HG03196 (cell line): ENCODE measurements at regions not wholly inside any gene's neighbourhood (a gene's known extent, or its start where the extent isn't known, plus 50 kb on each side); places are given as distances from the start of the nearest gene placed in this dataset.

Experiments used
- ATAC-seq: cut with Tn5 transposase; IDR thresholded peaks from one replicate; pipeline ENCODE4 v1.9.1; 2021; ENCODE audit not compliant: unreplicated experiment

DNA sequence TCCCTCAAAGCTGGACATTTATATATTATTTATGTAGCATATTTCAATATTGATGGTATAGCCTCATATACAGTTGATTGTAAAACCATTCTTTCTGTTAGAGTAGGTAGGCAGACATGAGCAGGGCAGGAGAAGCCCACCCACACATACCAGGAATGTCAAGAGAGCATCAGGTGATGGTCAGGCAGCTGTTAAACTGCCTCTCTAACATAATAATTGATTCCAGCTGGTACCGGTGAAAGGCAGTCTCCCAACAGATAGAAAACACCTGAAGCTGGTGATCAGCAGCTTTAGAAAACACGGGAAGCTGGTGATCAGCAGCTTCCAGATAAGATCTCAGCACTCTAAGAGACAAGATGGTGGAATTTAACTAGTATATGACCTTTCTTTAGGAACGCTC is 132.9 kb downstream of the SLITRK6 start:
- no peak for ATAC-seq

DNA sequence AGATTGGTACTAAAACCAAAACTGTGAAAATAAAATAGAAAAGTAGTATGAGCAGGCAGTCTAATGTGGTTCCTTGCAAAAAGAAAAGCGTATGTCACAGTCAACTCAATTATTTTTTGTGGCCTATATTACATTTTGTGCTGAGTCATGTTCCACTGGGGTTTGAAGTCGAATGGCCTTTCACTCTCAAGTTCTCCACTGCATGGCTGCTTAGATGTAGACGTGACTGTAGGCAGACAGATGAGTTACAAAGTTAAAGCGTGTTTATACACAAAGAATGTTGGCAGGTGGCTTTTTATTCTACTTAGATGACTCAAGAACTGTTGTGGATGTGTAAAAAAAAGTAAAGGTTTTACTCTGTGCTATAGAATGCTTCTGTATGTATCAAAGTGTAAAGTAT is 133.9 kb downstream of the SLITRK6 start:
- ATAC-seq, result no peak

GRCh38 chr13:85663856-85664255 is 135.4 kb downstream of the SLITRK6 start:
- ATAC-seq, result no peak

- no peak for ATAC-seq
These were observed 137.0 kb downstream of the SLITRK6 start for GRCh38 chr13:85662186-85662585.

DNA sequence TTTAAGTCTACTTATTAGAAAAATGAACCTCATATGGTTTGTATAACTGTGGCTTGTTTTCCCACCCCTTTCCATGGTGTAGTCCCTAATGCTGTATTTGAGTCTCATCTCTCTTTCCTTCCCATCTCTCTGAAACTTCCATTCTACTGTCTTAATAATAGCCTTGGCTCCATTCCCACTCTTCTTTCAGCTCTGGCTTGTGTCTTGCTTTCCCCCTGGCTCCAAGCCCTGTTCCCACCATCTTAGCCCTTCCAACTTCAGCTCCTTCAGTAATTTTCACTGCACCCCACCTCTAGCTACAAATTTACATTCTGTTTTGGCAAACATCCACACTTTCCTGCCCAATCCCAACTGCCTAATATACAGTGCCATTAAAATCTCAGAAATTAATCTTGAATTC is 137.5 kb downstream of the SLITRK6 start:
- ATAC-seq, result no peak

- no peak for ATAC-seq
These were observed 139.7 kb downstream of the SLITRK6 start for GRCh38 chr13:85659493-85659892.

GRCh38 chr13:85657942-85658341 is 141.3 kb downstream of the SLITRK6 start:
- ATAC-seq, result no peak

GRCh38 chr13:85655040-85655439 is 144.2 kb downstream of the SLITRK6 start:
- no peak for ATAC-seq

DNA sequence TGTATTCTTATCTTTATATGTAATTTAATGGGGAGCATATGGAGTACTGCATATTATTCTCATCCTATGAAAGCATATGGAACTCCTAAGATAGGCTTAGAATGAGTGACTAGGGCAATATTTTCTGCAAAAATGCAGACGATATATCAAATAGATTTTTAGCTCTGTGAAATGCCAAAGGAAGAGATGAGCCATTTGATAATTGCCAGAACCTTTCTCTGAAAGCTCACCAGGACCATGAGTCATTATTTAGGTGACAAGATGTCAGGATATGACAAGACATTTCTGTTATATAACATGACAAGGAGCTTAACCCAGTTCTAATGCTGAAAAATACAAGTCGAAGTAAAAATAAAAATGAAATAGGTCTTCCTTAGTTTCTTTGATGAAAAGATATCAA is 145.0 kb downstream of the SLITRK6 start:
- ATAC-seq, result no peak

DNA sequence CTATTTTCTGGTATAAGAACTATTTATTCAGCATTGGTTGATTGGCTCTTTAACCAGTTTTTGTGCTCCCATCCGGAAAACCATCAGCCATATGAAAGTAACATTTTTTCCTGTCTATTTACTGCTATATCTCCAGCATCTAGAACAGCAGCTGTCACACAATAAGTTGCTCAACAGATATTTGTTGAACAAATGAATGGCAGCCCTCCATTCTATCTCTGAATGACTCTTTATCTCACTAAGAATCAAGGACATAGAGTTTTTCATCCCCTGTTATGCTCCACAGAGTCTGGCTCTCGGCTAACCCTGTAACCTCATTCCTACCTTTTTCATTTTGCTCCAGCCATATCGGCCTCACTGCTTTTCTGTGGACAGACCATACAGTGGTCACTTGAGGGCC is 145.5 kb downstream of the SLITRK6 start:
- no peak for ATAC-seq

DNA sequence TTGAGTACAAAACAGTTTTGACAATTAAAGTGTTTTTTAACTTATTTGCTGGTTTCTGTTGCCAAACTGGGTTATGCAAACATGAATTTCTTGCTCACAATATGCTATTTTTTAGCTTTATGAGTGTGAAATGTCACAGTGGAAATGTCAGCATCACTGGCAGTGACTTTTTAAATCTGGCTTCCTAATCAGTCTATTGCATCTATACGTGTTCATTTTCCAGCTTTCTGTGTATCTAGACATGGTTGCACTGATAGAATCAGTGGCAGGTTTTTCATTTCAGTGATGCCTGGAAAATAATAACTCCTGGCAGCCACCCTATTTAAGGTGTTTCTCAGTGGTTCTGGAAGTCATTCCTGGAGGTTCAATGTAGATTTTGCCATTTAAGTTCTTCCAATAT is 146.7 kb downstream of the SLITRK6 start:
- no peak for ATAC-seq

DNA sequence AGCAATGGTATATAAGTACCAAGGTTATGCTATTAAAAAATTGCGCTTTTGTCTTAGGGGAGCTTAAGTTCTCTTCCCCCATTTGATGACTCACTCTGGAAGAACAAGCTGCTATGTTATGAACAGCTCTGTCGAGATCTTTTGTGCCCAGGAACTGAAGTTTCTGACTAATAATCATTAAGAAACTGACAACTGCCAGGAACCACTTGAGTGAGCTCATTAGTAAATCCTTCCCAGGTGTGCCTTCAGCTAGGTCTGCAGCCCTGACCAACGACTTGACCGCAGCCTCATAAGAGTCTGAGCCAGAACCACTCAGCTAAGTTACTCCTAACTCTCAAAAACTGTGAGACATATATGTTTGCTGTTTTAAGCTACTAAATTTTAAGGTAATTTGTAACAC is 147.8 kb downstream of the SLITRK6 start:
- no peak for ATAC-seq

- no peak for ATAC-seq
These were observed 148.6 kb downstream of the SLITRK6 start for GRCh38 chr13:85650613-85651012.

- no peak for ATAC-seq
These were observed 158.5 kb downstream of the SLITRK6 start for GRCh38 chr13:85640727-85641126.

GRCh38 chr13:85638815-85639393 is 160.3 kb downstream of the SLITRK6 start:
- ATAC-seq, result no peak

GRCh38 chr13:85638265-85638664 is 161.0 kb downstream of the SLITRK6 start:
- ATAC-seq, result no peak

DNA sequence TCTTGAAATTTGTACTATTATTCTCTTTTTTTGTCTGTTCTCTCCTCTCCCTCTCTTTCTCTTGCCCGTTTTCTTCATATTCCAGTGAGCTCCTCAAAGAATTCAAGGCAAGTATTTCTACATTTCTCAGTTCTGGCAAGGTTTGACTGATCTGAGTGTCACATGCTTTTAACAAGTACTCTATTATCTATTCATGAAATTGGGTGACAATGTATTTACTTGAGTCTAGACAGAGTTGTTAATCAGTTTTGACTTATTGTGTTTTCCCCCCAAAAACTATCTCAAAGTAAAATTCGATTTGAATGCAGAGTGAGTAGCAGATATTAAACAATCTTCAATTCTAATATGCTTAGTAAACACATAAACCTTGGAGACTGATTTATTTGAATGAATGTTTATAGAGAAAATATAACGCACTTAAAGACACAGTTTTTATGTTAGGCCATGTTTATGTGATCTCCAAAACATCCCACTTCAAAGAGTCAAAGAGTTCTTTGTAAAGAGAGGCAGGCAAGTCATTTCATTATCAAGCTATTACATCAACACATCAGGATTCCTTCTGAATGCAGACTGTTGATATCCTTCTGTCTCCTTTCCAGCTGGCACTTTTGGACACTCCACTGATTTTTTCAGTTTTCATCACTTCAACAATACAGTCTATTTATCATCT is 166.6 kb downstream of the SLITRK6 start:
- ATAC-seq, result no peak

DNA sequence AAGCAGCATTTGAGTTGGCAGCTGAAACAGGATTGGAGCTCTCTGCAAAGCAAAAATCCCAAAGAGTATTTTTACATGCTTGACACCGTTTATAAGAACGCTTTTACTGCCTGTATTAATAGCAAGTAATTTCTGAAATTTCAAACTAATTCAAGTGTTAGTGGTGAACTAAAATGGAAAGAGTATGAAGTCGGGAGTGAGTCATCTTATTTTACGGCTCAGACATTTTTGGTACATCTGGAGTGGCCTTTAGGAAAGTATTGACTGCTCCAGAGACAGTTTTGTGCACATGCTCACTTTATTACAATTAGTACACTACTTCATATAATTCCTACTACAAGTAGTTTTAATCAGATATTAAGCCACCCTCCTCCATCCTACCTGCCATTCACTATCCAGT is 167.4 kb downstream of the SLITRK6 start:
- no peak for ATAC-seq

GRCh38 chr13:85626603-85627002 is 172.6 kb downstream of the SLITRK6 start:
- ATAC-seq, result no peak

GRCh38 chr13:85619321-85619720 is 179.9 kb downstream of the SLITRK6 start:
- no peak for ATAC-seq

- no peak for ATAC-seq
These were observed 180.7 kb downstream of the SLITRK6 start for GRCh38 chr13:85618521-85618920.

GRCh38 chr13:85616275-85616674 is 182.9 kb downstream of the SLITRK6 start:
- ATAC-seq, result no peak

GRCh38 chr13:85615031-85615430 is 184.2 kb downstream of the SLITRK6 start:
- ATAC-seq, result no peak
